Activated T-helper 9 cell treated with anti-CD3 and anti-CD28 coated beads, Interleukin-2, amount 50 U/mL, for 16 hours (primary cell): ENCODE measurements at regions not wholly inside any gene's neighbourhood (a gene's known extent, or its start where the extent isn't known, plus 50 kb on each side); places are given as distances from the start of the nearest gene placed in this dataset.

ENCODE experiments used
- DNase-seq: peaks from one replicate; pipeline ENCODE4 v3.0.0-alpha.2; 2020; ENCODE audit warnings: low read depth

DNA sequence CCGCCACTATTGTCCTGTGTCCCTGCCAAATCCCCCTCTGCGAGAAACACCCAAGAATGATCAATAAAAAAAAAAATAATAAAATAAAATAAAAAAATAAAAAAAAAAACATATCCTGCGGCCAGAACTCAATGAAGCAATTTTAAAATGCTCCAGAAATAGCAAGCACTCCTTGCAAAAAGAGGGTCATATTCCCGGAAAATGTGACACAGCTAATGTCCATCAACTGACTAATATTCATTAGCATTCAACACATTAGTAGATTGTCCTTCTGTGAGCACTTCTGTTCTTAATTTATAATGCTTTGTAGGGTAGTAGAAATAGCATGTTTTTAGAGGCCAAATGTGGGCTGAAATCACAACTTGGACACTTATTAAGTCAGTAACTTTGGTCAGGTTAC lies 252.3 kb upstream of the SESN3 start:
- DNase-seq, result no peak

DNA sequence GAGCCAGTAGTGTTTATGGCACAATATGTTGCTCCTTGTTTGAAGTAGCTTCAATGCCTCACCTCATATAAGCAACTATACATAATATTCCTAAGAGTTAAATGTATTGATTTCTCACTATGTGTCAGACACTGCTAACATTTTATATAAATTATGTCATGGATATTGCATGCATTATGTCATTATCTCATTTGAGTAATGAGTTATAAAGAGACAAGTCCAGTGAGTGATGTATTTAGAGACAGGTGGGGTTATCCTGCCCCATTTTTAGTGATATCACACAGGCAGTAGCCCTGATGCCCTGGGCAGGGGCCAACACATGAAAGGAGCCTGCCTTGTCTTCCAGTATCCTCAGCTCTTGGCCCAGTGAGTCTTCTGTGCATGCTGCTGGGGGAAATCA lies 247.0 kb upstream of the SESN3 start:
- no peak for DNase-seq

DNA sequence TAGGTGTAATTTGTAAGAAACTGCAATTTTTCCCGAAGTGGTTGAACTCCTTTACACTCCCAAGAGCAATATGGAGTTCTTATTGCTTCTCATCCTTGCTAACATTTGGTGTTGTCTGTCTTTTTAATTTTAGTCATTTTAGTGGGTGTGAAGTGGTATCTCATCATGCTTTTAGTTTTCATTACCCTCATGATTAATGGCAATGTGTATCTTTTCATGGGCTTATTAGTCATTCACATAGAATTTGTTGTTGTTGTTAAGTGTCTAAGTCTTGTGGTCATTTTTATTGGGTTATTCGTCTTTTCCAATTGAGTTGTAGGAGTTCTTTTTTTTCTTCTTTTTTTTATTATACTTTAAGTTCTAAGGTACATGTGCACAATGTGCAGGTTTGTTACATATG lies 238.3 kb upstream of the SESN3 start:
- no peak for DNase-seq

DNA sequence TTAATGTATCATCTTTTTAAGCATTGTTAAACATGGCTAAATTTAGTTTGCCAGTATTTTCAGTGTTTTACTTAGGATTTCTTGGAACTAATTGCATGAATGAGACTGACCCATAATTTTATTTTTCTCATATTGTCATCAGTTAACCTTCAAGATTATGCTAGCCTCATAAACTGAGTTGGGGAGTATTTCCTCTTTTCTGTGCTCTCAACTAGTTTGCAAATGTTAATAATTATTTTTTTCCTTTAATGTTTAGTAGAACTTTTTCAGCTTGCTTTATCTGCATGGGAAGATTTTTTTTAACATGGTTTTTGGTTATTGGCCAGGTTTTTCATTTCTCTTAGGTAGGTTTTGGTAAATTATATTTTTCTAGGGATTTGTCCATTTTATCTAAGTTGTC lies 235.4 kb upstream of the SESN3 start:
- no peak for DNase-seq

DNA sequence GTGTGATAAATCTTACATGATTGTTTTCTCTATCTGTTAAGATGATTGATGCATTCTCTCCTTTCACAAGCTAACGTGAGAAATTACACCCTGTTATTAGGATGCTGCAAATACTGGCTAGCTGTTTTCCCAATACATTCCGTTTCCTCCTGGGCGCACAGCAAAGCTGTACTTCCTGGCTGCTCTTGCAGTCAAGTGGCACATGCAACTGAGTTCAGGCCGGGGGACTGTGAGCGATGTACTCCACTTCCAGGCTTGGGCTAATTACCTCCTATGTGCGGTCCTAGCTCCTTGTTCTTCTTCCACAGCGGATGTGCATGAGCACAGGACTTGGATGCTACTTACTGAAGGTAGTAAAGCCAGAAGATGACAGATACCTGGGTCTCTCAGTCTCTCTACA lies 234.9 kb upstream of the SESN3 start:
- no peak for DNase-seq

DNA sequence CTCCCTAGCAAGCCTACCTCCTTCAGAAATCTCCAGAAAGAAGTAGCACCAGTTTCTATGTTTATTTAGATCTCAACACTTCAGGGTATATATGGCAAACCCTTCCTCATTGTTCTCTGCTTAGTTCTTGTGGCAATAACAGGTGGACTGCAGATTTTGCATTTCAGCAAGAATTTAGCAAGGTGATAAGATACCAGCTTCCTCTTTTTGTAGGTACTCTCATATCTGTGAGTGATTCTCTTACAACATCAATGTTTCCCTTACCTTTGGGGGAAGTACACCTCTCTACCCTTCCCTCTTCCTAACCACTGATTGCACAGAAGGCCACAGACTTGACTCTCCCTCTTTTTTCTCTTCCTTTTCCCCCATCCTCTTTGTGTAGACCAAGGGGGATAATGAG lies 230.9 kb upstream of the SESN3 start:
- no peak for DNase-seq

DNA sequence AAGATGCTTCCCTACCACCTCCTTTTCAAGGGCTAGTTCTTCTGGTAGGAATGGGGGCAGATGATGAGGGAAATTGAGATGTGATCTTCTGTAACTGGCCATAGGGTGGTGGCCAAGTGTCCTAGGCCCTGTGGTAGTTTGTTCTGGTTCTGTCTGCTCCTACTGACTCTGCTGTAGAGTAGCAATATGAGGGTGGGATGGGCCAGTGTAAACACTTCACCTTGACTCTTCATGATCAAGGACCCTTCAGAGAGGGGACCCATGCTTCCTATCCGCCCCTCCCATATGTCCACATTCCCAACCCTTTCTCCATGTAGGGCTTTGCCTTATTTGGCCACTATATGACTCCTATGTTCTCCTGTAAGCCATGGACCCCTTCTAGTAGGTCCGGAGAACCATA lies 230.3 kb upstream of the SESN3 start:
- no peak for DNase-seq

DNA sequence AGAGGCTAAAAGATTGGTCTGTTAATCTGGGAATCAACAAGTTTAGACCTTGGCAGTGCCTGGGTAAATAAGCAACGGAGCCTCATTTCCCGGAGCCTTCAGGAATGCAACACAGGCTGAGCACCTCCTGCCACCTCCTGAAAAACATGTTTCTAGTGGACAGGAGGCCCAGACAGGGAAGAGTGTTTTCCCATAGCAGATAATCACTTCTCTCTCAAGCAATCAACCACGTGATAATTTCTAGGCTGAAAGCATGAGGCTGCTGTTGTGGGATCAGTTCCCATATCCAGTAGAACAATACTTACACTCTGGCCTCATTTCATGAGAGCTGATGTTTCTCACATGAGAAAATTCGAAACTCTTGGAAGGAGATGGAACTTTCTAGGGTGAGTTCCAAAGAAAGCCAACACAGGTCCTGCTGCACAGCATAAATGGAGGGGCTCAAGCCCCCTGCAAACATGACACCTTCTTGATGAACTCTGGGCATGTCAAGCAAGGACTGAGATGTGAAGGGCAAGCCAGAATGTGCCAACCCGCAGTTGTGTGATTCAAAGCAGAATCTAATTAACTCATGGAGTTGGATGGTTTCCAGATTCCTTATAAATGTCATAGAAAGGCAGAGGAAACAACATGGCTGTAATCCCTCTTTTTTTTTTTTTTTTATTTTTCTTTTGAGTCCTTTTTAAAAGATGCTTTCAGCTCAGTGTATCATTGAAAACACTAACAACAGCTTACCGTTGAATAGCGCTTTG lies 228.5 kb upstream of the SESN3 start:
- no peak for DNase-seq

DNA sequence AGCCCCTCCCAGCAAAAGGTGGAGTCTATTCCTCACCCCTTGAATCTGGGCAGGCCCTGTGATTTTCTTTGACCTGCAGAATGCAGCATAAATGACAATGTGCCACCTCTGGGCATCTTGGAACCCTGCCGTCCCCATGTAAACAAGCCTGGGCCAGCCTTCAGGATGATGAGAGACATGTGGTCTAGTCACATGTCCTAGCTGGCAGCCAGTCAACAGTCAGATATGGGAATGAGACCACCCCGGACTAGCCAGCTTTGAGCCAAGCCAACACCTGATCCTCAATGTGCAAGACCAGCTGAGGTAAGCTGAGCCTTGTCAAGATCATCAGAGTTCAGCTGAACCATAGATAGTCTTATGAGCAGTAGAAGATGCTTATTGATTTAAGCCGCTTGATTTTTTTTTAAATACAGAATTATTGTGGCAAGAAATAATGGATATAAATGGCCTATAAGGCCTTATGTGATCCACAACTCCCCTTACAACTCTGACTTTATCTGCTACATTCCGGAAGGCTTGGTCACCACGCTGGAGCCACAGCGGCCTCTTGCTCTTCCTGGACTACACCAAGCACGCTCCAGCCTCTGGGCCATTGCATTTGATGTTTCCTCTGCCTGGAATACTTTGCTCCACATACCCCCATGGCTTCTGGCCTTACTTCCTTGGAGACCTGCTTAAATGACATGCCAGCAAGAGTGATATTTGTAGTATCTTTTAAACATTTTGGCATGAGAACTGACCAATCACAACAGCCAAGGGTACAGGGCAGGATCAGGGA lies 225.9 kb upstream of the SESN3 start:
- no peak for DNase-seq

DNA sequence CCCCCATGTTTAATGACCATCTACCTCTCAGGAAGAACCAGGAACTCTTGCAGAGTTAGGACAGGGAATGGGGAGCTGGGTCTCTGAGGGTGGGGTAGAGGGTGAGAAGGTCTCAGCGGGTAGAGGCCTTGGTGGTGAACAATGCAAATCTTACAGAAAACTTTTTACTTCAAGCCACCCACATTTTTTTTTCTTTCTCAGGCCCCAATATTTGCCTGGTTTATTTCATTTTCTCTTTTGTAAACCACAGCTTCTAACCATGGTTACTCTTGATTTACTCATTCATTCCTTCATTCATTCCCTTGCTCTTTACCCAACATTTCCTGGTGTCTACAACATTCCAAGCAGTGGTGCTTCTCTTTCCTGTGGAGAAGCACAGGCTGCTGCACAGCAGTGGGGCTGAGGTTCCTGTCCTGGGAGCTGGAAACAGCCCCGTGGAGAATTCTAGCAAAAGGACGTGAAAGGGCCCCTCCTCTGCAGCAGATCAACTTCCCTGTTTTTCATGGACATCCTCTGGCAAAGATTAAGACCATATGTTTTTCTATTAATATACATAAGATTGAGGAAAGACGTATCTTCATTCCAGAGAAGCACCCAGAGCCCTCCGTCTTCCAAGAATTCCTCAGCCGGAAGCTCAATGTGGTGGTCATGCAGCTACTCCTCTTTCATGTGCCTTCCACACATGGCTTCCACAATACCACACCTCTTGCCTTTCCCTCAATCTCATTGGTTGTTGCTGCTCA lies 224.4 kb upstream of the SESN3 start:
- no peak for DNase-seq

DNA sequence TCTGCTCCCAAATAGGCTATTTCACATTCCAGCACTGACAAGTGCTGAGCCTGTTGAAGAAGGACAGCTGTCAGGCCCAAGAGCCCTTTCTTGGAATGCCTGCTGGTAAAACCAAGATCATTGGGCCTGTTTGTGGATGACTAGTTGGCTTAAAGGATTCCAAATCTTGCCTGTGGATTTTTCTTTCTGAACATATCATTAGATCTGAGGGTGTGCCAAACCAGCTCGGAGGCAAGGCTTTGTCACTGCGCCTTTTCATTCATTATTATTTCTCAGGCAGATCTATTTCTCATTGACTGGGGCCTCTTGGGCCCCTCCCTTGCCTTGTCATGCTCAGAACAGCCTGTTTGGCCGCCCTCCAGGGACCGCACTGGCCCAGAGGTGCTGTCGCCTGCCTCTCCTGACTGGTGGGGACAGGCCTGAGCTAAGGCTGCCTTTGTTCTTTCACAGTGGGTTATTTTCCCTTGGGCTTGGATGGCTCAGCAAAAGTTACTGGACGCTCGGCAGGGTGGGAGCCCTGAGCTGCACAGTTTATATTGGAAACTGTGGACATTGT lies 222.7 kb upstream of the SESN3 start:
- DNase-seq, result no peak

DNA sequence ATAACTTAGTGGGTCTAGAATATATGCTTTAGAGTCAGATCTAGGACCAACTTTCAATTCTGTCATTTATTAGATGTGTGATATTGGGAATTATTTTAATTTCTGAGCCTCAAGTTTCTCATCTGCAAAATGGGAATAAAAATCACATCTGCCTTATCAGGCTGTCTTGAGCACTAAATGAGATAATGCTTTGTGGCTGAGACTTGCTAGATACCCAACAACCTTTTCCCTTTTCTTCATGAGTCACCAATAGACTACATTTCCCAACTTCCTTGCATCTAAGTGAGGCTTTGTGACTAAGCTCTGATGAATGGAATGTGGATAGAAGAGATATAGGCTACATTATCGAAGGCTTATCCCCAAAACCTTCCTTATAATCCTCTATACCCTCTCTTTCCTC lies 220.7 kb upstream of the SESN3 start:
- no peak for DNase-seq

DNA sequence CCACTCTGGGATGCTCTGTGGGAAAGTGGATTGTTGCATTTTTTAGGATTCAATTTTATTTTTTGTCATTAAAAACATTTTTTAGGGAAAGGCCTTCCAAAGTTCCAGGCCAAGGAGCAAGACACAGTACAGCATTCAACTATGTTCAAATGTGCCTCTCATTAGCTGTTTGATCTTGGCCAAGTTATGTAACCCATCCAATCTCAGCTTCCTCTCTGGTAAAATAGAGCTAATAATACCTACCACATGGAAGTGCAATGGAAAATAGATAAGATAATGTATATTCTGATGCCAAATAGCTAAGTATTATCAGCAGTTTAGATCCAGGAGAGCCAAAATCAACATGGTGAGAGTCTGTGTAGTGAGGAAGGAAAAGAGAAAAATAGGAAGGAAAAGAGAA lies 220.3 kb upstream of the SESN3 start:
- no peak for DNase-seq

DNA sequence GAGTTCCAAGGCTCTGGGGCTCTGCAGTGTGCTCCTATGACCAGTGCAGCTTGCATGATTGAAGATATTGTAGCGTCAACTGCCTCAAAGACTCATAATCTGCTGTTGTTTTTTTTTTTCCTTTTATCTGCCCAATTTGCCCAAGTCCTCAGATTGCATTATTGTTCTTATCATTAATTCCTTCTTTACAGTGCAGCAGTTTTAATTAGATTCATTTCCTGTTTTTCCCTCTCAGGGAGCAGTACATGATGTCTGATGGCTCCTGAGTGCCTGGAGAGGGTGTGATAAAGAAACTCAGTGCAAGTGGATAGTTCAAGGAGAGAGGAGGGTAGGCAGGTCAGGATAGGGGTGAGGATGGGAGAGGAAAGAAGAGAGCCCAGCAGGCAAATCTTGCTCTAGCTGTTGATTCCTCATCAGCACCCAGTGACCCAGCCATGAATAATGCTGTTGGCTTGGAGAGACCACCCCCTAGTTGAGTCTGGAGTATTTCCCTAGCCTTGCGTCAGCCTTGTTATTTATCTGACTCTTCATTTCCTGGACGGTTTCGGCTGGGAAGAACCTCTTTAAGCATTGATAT lies 219.6 kb upstream of the SESN3 start:
- no peak for DNase-seq

DNA sequence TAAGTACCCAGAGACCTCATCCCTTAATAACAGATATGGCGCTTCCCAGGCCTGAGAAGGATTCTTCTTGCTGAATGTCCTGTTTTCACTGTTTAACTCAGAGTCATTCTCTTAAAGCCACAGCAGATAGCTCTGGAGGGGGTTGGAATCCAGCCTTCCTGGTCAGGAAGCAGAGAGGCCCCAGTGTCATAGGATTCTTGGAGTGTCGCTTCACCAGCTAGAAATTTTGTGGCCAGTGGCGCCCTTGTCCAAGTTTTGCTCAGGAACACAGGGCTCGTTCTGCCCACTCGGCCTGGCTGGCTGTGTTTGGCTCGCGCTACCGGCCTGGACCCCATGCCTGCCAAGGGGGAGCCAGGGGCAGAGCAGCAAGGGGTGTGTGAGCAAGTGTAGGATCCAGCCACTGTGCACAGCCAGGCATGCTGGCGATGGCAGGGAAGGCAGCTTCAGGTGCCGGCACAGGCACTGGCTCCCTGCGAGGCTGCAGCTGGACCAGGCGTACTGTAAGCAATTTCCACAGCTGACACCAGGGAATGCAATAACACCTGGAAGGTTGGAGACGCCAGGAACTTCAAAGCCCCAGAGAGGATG lies 214.8 kb upstream of the SESN3 start:
- DNase-seq, result no peak

DNA sequence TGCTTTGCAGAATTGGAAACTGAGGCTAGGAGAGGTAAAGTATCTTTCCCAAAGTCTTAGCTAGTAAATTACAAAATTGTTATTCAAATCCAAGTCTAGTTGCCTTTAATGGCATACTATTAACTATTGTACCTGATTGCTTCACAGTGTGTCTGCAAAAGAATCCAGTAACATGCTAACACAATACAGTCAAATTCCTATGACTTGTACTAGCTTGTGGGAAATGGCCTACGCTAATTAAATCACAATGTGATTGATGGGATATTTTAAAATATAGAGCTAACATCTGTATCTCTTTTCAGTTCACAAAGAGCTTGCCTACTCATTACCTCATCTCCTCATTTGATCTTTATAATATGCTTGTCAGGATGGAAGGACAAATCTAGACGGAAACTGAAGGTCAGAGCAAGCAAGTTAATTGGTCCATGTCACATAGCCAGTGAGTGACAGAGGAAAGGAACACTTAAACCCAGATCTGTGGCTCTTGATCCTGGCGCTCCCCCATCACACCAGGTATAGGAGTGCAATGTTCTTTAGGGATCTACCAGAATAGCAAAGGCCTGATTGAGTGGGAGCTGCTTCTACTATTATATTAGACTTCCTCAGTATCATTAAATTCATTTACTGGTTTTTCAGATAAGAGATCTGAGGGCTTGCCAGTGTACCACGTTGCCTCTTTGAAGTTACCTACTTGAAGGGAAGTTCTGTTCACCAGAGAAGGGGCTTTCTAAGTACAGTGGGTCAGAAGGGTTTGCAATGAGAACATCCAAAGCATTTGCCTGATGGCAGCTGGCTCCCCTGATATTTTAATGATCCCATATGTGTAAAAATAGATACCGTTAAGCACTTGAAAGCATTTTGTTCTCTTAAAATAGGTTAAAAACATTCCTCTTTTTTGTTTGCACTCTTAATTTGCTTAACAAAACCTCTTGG lies 213.6 kb upstream of the SESN3 start:
- DNase-seq, result no peak

DNA sequence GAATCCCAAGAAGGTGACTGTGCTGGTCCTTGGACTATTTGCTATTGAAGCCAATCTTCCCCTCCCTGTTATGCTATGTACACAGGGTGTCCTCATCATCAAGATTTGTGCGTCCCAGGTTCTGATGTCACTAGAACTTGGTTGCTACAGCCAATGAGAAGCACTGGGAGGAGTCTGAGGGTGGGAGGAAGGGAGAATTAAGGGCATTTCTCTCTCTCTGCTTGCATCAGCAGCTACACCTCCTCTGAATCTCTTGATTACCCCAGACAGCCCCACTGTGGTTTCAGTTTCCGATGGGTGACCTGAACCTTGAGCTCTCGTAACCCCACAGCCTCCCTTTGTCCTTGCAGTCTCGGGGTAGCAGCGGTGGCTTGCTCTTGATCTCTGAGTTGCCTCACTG lies 212.4 kb upstream of the SESN3 start:
- DNase-seq, result no peak

DNA sequence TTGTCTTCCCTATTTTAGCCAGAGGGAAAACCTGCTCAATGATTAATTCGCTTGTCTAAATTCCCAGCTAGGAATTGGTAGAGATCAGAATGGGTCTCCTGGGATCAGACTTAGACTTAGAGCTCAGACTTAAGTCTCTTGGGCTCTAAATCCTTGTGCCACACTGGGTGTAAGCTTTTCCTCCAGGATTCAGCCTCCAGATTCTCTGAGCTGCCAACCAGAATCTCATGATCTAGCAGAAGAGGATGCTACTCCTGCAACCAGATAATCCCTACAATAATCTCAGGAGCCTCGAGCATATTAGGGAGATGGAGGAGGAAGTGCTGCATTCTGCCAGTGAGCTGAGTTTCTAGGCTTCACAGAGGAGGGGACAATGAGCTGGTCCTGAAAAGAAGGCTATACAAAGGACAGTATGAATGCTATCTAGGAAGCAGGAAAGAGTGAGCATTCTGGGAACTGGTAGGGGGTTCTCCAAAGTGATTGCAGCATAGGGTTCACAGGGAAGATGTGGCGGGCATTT lies 211.6 kb upstream of the SESN3 start:
- no peak for DNase-seq

DNA sequence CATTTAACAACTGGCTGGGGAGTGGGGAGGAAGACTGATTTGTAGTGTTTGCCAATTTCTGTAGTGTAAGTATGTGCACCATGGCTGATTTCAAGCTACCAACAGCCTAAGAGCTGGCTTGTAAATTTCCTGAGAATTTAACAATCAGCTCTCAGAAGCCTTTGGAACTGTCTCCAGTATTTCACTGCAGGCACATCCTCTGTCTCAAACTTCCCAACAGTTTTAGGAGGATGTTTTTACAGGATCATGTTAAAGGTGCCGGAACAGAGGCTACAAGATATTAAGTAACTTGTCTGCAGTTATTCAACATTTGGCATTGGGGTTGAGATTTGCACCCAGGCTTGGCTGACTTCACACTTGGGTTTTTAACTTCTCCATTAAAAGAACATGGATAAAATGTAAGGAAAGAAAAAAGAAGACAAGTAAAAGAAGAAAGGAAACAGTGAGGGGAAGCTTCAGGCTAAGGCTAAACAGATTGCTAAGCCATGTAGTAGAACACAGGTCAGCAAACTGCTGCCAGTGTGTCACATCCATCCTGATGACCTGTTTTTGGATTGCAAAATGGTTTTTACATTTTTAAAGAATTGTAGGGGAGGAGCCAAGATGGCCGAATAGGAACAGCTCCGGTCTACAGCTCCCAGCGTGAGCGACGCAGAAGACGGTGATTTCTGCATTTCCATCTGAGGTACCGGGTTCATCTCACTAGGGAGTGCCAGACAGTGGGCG lies 204.8 kb upstream of the SESN3 start:
- no peak for DNase-seq

DNA sequence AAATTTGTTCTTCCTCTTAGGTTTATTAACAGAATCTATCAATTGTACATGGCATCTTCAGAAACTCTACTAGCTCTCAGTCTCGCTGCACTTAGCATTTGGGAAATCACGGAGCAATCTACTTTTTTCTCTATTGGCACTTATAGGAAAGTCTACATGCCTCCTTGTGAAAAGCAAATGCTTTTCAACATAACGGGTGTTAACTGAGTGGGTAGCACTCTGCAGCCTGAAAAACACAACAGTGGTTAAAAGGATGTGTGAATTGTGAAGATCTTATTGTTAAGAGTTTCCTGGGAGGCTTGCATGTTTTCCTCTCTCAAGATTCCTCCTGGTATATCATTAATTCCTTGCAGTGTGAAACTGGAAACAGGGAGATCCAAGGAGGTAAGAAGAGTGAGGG lies 204.2 kb upstream of the SESN3 start:
- no peak for DNase-seq
